Hematopoietic multipotent progenitor cell treated with erythropoietin and hydrocortisone succinate and interleukin-3 and kit ligand, for 6 days (in vitro differentiated cells): ENCODE measurements at regions not wholly inside any gene's neighbourhood (a gene's known extent, or its start where the extent isn't known, plus 50 kb on each side); places are given as distances from the start of the nearest gene placed in this dataset.

ENCODE experiments used
- DNase-seq: peaks from one replicate; pipeline ENCODE4 v3.0.0-alpha.2; 2015

DNA sequence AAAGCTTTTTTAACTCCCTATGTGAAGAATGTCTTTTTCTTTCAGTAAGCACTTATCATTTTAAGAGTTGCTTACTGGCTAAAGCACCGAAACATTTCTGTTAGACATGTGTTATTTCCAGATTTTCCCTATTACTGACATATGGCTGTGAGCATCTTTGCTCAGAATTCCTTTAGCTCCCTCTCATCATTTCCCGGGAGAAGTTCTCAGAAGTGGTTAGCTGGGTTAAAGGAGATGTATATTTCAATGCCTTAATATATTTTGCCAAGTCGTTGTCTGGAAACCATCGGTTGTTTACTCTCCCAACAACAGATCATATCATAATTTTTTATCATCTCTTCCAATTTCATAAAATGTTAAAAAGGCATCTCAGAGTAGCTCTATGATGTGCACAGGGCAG is 396.5 kb downstream of the OCA2 start:
- DNase-seq, result no peak

DNA sequence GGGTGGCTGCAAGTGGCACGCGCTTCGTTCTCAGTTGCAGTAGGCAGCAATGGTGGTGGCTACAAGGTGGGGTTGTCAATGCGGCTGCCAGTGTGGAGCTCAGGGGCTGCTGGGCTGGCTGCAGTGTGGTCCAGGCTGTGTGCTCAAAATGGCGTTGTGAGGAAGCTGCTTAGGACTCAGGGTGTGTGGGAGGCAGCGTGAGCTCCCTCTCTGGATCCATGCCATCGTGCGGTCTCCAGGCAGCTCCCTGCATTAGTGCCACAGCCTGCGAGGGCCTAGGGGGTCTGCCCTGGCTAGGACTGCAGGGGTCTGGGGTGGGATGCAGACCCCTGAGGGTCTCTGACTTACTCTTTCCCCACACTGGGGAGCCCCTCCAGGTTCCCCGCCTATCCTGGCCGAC is 397.2 kb downstream of the OCA2 start:
- no peak for DNase-seq

DNA sequence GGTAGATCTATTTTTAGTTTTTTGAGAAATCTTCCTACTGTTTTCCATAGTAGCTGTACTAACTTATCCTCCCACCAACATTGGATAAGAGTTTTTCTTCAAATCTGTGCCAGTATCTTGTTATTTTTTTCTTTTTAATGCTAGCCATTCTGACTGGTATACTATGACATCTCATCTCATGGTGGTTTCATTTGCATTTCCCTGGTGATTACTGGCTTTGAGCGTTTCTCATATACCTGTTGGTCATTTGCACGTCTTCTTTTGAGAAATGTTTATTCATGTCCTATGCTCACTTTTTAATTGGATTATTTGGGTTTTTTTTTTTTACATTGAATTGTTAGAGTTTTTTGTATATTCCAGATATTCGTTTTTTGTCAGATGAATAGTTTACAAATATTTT is 398.1 kb downstream of the OCA2 start:
- no peak for DNase-seq

GRCh38 chr15:27699699-27700098 is 399.4 kb downstream of the OCA2 start:
- no peak for DNase-seq

DNA sequence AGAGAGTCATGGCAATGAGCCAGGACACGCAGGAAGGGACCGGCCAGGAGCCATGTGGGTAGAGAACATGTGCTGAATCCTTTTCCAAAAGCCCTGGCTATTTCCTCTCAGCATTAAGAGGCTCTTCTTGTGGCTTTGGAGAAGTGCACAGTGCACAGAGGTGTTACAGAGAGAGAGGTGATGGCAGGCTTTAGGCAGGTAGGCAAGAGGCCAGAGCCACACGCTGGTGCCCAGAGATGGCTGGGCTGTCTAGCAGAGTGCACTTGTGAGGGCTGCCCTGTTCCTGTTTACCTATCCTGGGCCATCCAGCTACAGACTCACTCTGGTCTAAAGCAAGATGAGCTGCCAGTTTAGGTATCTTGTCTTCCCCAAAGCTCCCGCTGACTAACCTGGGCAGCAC is 402.6 kb downstream of the OCA2 start:
- no peak for DNase-seq

DNA sequence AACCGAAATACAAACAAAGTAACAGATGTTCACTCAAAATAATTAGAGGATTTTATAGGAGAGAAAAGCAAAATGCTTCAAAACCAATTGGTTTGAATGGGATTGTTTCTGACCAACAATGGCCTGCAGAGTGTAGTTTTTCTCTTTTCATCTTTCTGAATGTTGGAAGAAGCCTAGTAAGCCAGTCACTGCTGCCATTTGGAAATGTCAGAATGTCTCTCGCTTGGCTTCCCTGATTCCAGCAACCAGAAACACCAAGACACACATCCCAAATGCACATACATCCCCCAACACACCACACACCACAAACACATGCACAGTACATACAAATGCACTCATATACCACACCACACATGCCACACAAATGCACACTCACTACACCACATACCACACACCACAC is 403.4 kb downstream of the OCA2 start:
- no peak for DNase-seq

DNA sequence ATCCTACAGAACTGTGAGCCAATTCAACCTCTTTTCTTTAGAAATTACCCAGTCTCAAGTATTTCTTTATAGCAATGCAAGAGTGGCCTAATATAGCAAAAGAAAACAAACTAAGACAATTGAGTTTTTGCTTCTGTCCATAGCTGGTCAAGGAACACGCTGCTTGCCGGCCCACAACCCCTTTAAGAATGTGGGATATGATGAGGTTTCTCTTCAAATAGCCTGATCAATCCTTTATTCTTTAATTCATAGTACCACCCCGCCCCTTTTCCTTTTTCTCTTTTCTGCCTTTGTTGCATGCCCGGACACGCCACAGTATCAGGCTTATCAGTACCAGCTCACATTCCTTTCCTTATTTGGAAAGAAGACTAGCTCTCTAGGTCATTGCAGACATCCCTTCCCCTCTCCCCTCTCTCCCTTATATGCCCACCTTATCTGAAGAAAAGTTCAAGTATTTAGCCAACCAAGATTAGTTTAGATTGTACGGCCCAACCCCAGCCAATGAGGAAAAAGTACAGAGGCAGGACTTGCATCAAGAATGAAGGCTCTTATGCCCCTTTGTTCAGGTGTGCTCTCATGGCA is 404.5 kb downstream of the OCA2 start:
- no peak for DNase-seq

GRCh38 chr15:27693280-27693679 is 405.8 kb downstream of the OCA2 start:
- DNase-seq, result no peak

GRCh38 chr15:27692438-27692837 is 406.7 kb downstream of the OCA2 start:
- no peak for DNase-seq

- no peak for DNase-seq
Measured at GRCh38 chr15:27690290-27690689, 408.8 kb downstream of the OCA2 start.

- DNase-seq, result no peak
Measured at GRCh38 chr15:27686971-27687370, 412.1 kb downstream of the OCA2 start.

- no peak for DNase-seq
Measured at GRCh38 chr15:27686369-27686768, 412.7 kb downstream of the OCA2 start.

GRCh38 chr15:27685644-27686043 is 413.5 kb downstream of the OCA2 start:
- no peak for DNase-seq

GRCh38 chr15:27683121-27683520 is 416.0 kb downstream of the OCA2 start:
- no peak for DNase-seq

- DNase-seq, result peak; percentile 20
Measured at GRCh38 chr15:27681038-27681437, 418.1 kb downstream of the OCA2 start.

- DNase-seq, result no peak
Measured at GRCh38 chr15:27679731-27680471, 419.2 kb downstream of the OCA2 start.

GRCh38 chr15:27679203-27679602 is 419.9 kb downstream of the OCA2 start:
- DNase-seq, result no peak

DNA sequence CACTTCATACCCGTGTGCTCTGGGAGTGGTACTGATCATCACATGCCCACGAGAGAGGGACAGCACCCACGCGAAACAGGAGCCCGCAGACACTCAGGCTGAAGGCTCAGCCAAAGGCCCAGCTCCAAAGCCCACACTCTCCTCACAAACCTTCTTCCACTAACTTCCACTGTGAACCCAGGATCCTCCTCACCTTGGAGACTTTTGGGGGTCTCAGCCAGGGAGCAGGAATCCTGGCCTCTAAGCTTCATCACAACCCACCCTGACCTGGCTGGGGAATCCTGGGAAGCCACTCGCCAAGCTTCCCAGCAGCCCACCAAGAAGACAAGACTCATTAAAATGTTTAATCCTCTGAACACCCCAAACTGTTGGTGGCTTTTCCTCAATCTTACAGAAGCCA is 421.2 kb downstream of the OCA2 start:
- DNase-seq, result no peak

- no peak for DNase-seq
Measured at GRCh38 chr15:27676647-27677046, 422.5 kb downstream of the OCA2 start.

- DNase-seq, result no peak
Measured at GRCh38 chr15:27675571-27675970, 423.5 kb downstream of the OCA2 start.

DNA sequence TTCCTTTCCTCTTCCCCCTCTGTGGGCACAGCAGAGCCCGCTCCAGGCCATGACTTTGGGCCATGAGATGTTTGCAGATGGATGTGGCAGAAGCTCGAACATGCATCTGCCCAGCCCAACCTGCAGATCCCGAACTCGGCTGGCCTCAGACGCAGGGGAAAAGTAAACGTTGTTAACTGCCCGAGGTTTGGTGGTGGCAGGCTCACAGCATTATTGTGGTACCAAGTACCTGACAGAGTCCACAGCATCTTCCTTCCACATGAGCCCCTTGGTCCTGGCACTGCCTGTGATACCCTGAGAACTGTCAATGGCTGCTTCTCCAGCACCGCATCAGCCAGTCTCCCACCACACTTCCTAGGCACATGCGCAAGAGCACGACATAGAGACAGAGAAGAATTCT is 424.3 kb downstream of the OCA2 start:
- DNase-seq, result no peak

DNA sequence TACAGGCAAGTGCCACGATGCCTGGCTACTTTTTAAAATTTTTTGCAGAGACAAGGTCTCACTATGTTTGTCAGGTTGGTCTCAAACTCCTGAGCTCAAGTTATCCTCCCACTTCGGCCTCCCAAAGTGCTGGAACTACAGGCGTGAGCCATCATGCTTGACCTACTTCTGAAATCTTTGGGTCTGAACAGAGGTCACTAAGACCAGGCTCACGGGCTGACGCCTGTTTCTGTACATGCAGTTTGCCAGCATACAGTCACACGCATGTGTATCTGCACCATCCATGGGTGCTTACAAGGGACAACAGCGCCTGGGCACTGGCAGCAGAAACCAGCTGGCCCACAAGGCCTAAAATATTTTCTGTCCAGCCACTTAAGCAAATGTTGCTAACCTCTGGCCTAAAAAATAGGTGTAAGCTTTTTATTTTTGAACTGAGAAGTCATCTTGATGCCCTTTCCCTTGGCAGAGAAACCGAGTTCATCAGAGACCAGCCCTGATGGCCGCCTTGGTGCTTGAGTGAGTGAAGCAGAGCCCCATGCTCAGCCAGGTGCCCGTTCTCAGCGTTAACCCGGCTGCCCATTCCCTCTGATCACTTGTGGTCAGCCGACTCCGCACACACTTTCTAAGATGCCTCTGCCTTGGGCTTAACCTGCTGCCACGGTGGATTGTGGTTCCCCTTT is 425.2 kb downstream of the OCA2 start:
- no peak for DNase-seq

DNA sequence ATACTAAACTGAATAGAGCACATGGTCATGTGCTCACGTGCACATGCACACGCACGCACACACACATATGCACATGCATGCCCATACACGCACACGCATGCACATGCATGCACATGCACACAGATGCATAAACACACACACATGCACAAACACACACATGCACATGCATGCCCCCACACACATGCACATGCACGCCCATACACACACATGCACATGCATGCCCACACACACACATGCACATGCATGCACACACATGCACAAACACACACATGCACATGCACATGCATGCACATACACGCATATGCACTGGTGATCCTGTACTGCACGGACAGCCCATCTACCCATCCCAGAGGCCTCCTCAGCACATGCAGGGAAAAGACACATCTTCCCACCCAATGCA is 426.6 kb downstream of the OCA2 start:
- no peak for DNase-seq

GRCh38 chr15:27671819-27672437 is 427.2 kb downstream of the OCA2 start:
- no peak for DNase-seq
